K562 (cell line): ENCODE measurements at regions not wholly inside any gene's neighbourhood (a gene's known extent, or its start where the extent isn't known, plus 50 kb on each side); places are given as distances from the start of the nearest gene placed in this dataset.

Experiments
- ATAC-seq: fragments of 200-7000 bp; cut with Tn5 transposase; 3 replicates; pipeline ENCODE4 v1.9.1; 2020; ENCODE audit warnings: moderate library complexity
- BruUV-seq: library from RNA; stranded (reverse); fragments of 400-500 nt; replicated peaks from 2 replicates; lab custom pipeline; 2021; lab: Mats Ljungman, UMichigan
- CTCF ChIA-PET: fragments of 300-600 bp; formaldehyde crosslinking; extraction: SDS; loops from one replicate; lab custom pipeline; 2021; ENCODE audit warnings: low intra/inter-chr PET ratio; lab: Yijun Ruan, JAX
- POLR2A ChIA-PET: fragments of 300-600, 350-650 bp; sonication (Branson Sonifier 250); formaldehyde crosslinking; extraction: SDS; loops from one replicate; lab custom pipeline; 2021; ENCODE audit warnings: antibody characterized with exemption, inconsistent platforms; lab: Yijun Ruan, JAX
- DNase-seq, 4 experiments: peaks; one replicate each; pipeline versions ENCODE4 v3.0.0 to v3.0.0-alpha.2; 2011 to 2018; ENCODE audit warnings: low spot score in 3 of 4, mixed read lengths in 3 of 4; ENCODE audit errors: extremely low read depth in 1 of 4
- FAIRE-seq: peaks from 2 replicates; lab custom pipeline; 2011; peaks lifted over from hg19 to GRCh38; lab: Jason Lieb, UNC
- H2AFZ ChIP-seq: 2 replicates; pipeline ENCODE4 v1.6.0; 2011; ENCODE audit warnings: low read depth, low read length, control low read depth, inconsistent platforms
- H3K27ac ChIP-seq: fragments of 200-600 bp; 3 replicates; pipeline ENCODE4 v1.8.0; 2011; ENCODE audit warnings: low read depth, mild to moderate bottlenecking, control low read depth, inconsistent platforms, low read length, moderate library complexity, mixed read lengths; ENCODE audit errors: extremely low read depth
- H3K27me3 ChIP-seq, 2 experiments: fragments of 300-600 bp in 1 of 2; 2 replicates in 1 of 2; 3 replicates in 1 of 2; pipeline versions ENCODE4 v1.6.0 to v1.8.0; 2011; ENCODE audit warnings: inconsistent platforms in 2 of 2, low read length in 2 of 2, mild to moderate bottlenecking in 1 of 2, mixed read lengths in 1 of 2, moderate library complexity in 1 of 2; ENCODE audit not compliant: control insufficient read depth in 2 of 2, insufficient read depth in 2 of 2
- H3K36me3 ChIP-seq: fragments of 300-600 bp; 3 replicates; pipeline ENCODE4 v1.8.0; 2011; ENCODE audit warnings: mild to moderate bottlenecking, low read length, inconsistent platforms; ENCODE audit not compliant: control insufficient read depth, insufficient read depth
- H3K4me1 ChIP-seq, 2 experiments: fragments of 200-600 bp in 1 of 2; replicated peaks in 1 of 2; 2 replicates in 1 of 2; 3 replicates in 1 of 2; pipeline versions ENCODE4 v1.5.1 to v1.8.0; 2011; ENCODE audit warnings: inconsistent platforms in 2 of 2, low read length in 2 of 2, mild to moderate bottlenecking in 1 of 2, mixed read lengths in 1 of 2, moderate library complexity in 1 of 2; ENCODE audit not compliant: control insufficient read depth in 2 of 2, insufficient read depth in 2 of 2
- H3K4me2 ChIP-seq: 2 replicates; pipeline ENCODE4 v1.6.1; 2011; ENCODE audit warnings: low read length, control low read depth, inconsistent platforms, mixed read lengths; ENCODE audit not compliant: insufficient read depth
- H3K4me3 ChIP-seq: fragments of 200-600 bp; sonication (generic), shearing (Covaris generic); 2 replicates; pipeline ENCODE4 v1.5.1; 2016; ENCODE audit warnings: control low read depth, inconsistent platforms
- H3K79me2 ChIP-seq: fragments of 200-600 bp; 3 replicates; pipeline ENCODE4 v1.8.0; 2011; ENCODE audit warnings: low read length, inconsistent platforms; ENCODE audit not compliant: control insufficient read depth, insufficient read depth
- H3K9ac ChIP-seq, 2 experiments: 2 replicates each; pipeline versions ENCODE4 v1.6.0 to v1.6.1; 2011; ENCODE audit warnings: low read depth in 2 of 2, low read length in 2 of 2, control low read depth in 1 of 2, inconsistent platforms in 1 of 2, mild to moderate bottlenecking in 1 of 2, mixed read lengths in 1 of 2; ENCODE audit not compliant: insufficient read depth in 1 of 2
- H3K9me1 ChIP-seq: one replicate; pipeline ENCODE4 v1.6.0; 2011; ENCODE audit warnings: inconsistent platforms, mild to moderate bottlenecking, low read length, moderate library complexity; ENCODE audit not compliant: control insufficient read depth, insufficient read depth
- H3K9me3 ChIP-seq: replicated peaks from 2 replicates; pipeline ENCODE4 v1.5.1; 2011; ENCODE audit warnings: low read depth, low read length, inconsistent platforms; ENCODE audit not compliant: control insufficient read depth, insufficient read depth
- H4K20me1 ChIP-seq: replicated peaks from 2 replicates; pipeline ENCODE4 v1.6.1; 2011; ENCODE audit warnings: low read length, inconsistent platforms, mixed read lengths; ENCODE audit not compliant: control insufficient read depth, insufficient read depth
- ARNT ChIP-seq, 2 experiments: fragments of 450-650 bp; IDR thresholded peaks; 2 replicates each; pipeline ENCODE4 v1.6.1; 2016; ENCODE audit warnings: mild to moderate bottlenecking in 1 of 2
- BRD9 ChIP-seq: fragments of 450-650 bp; IDR thresholded peaks from 2 replicates; pipeline ENCODE4 v1.6.1; 2018; ENCODE audit warnings: low read depth; ENCODE audit not compliant: partially characterized antibody
- CBX2 ChIP-seq: fragments of 200-600 bp; sonication (generic); IDR thresholded peaks from one replicate; pipeline ENCODE4 v1.6.1; 2012; ENCODE audit warnings: mild to moderate bottlenecking, low read length, inconsistent platforms; ENCODE audit not compliant: insufficient read depth, poor library complexity, severe bottlenecking
- DDX20 ChIP-seq: fragments of 450-650 bp; IDR thresholded peaks from 2 replicates; pipeline ENCODE4 v1.6.1; 2016; ENCODE audit warnings: missing genetic modification characterization, low read depth, mild to moderate bottlenecking, missing compliant biosample characterization, moderate library complexity
- MAFK ChIP-seq: IDR thresholded peaks from 2 replicates; pipeline ENCODE4 v1.6.1; 2011; ENCODE audit warnings: low read length, improper control_type of control experiment
- NFXL1 ChIP-seq: fragments of 450-650 bp; formaldehyde crosslinking; IDR thresholded peaks from 2 replicates; pipeline ENCODE4 v1.4.0; 2021; ENCODE audit warnings: mild to moderate bottlenecking
- NR3C1 ChIP-seq: sonication (generic); formaldehyde crosslinking; IDR thresholded peaks from 2 replicates; pipeline ENCODE4 v1.8.1; 2022; ENCODE audit warnings: missing genetic modification reagents
- PCBP1 ChIP-seq: fragments of 200-400 bp; formaldehyde crosslinking; IDR thresholded peaks from 2 replicates; pipeline ENCODE4 v1.6.1; 2018; ENCODE audit warnings: mild to moderate bottlenecking, low read depth, low read length; ENCODE audit not compliant: poor library complexity, severe bottlenecking
- SMAD4 ChIP-seq: fragments of 250-450 bp; sonication (Bioruptor Pico); conservative IDR thresholded peaks from 2 replicates; pipeline ENCODE4 v1.8.0; 2021; ENCODE audit warnings: inconsistent platforms, mild to moderate bottlenecking, moderate library complexity
- USF1 ChIP-seq: sonication (generic); formaldehyde crosslinking; IDR thresholded peaks from 2 replicates; pipeline ENCODE4 v1.9.0; 2022; ENCODE audit warnings: mild to moderate bottlenecking, missing genetic modification reagents
- ZFX ChIP-seq: sonication (generic); formaldehyde crosslinking; IDR thresholded peaks from 2 replicates; pipeline ENCODE4 v1.8.0; 2022; ENCODE audit warnings: mild to moderate bottlenecking, missing genetic modification reagents, moderate library complexity
- ZNF277 ChIP-seq: fragments of 250-450 bp; sonication (Bioruptor Pico); IDR thresholded peaks from 2 replicates; pipeline ENCODE4 v1.8.0; 2022; ENCODE audit warnings: inconsistent platforms, mild to moderate bottlenecking, moderate library complexity, borderline replicate concordance
- WGBS: fragments of 100-300 bp; shearing (Covaris generic); methylation state at CpG from one replicate; pipeline ENCODE4 v1.1.6; 2016; ENCODE audit warnings: low coverage, mixed read lengths; ENCODE audit not compliant: insufficient coverage; ENCODE audit errors: missing lambda C conversion rate; 5-methylcytosine and 5-hydroxymethylcytosine counted together
- in situ Hi-C: fragments of 300-500 bp; cut with MboI; formaldehyde crosslinking; loops from 4 replicates; pipeline ENCODE4 v1.15.0; 2018; ENCODE audit warnings: inconsistent platforms, mixed read lengths
- intact Hi-C: fragments of 100-400 bp; cut with micrococcal nuclease; formaldehyde crosslinking; loops from 2 replicates; pipeline ENCODE4 v1.14.2; 2022

DNA sequence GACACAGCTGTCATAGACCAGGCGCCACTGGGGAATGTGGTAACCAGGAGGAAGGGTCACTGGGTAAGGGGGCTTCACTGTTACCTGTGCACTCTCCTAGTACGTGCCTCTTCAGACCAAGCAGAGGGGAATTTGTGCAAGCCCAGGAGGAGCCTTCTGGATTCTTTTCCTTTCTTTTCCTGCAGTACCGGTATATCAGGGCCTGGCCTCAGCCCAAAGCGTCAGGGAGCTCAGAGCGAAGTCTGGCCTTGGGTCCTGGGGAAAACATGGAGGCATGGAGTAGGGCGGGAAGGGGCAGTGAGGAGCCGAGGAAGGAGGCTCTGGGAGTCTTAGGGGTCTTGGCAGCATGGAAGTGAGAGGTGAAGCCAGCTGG lies 133.6 kb upstream of the GDF10 start:
- BruUV-seq, result no TSS peak
- H3K4me3 ChIP-seq, result no peak overlapping the region
- no peak for FAIRE-seq
- ChIA-PET CTCF (no interaction called here), POLR2A (no interaction called here)
- ATAC-seq, result no peak
- H3K27ac ChIP-seq, result no peak overlapping the region
- 0 out of 5 replicates have a peak, but pooled peaks cover 0 to 3% of the 10 kb centered on the region in 2 experiments for H3K4me1 ChIP-seq
- H3K9me1 ChIP-seq, result no peaks in the 10 kb centered on the region
- H3K4me2 ChIP-seq, result no peak overlapping the region
- H3K36me3 ChIP-seq, result no peaks in the 10 kb centered on the region
- in situ Hi-C loops, result no loop called here
- DNase-seq, result no peak
- H3K9me3 ChIP-seq, result no peaks in the 10 kb centered on the region
- H3K9ac ChIP-seq, result no peak overlapping the region
- peak overlapping the region; percentile 56; the same call in 1 of the 2 replicates for H2AFZ ChIP-seq
- 19% methylated on average over 7 of the region's 7 CpGs for WGBS
- peaks cover 2 to 9% of the 10 kb centered on the region in 2 experiments; a peak in 3 of 5 replicates for H3K27me3 ChIP-seq
- no peaks in the 10 kb centered on the region for H3K79me2 ChIP-seq
- no peaks in the 10 kb centered on the region for H4K20me1 ChIP-seq
- intact Hi-C loops, result no loop called here
- TF ChIP-seq USF1 (CRISPR knock-in tag), result no peak
- TF ChIP-seq SMAD4 (CRISPR knock-in tag), result no peak
- no peak for TF ChIP-seq DDX20
- TF ChIP-seq CBX2, result no peak
- no peak for TF ChIP-seq BRD9
- no peak for TF ChIP-seq PCBP1
- no peak for TF ChIP-seq ZFX (CRISPR knock-in tag)
- TF ChIP-seq NFXL1 (CRISPR knock-in tag), result no peak
- no peak for TF ChIP-seq MAFK
- no peak for TF ChIP-seq NR3C1
- no peak for TF ChIP-seq ZNF277 (CRISPR knock-in tag)
- TF ChIP-seq ARNT (IDR thresholded peaks at IDR 0.05), result no peak
